Cardiac septum (tissue), 1 donor: ENCODE measurements at regions not wholly inside any gene's neighbourhood (a gene's known extent, or its start where the extent isn't known, plus 50 kb on each side); places are given as distances from the start of the nearest gene placed in this dataset.

Experiments used
- DNase-seq: peaks from one replicate; pipeline ENCODE4 v3.0.0-alpha.2; 2020; ENCODE audit warnings: low spot score
- intact Hi-C: fragments of 100-400 bp; cut with DNase I; formaldehyde crosslinking; loops from one replicate; pipeline ENCODE4 v1.14.0; 2022
- donor health status: DM: no; HTN: no; CAD: no.

- DNase-seq: no peak
- intact Hi-C loops: loop anchor here (10.0 kb wide), 1 partner anchor 1759 kb away; no protein-coding TSS in a partner anchor
These were observed 348.3 kb upstream of the SYT4 start for GRCh38 chr18:43625582-43625981.

GRCh38 chr18:43627848-43628530 is 350.7 kb upstream of the SYT4 start:
- DNase-seq: no peak
- intact Hi-C loops: loop anchor here (10.0 kb wide), 1 partner anchor 1757 kb away; no protein-coding TSS in a partner anchor

- no peak for DNase-seq
- intact Hi-C loops: no loop called here
These were observed 357.7 kb upstream of the SYT4 start for GRCh38 chr18:43634994-43635393.

DNA sequence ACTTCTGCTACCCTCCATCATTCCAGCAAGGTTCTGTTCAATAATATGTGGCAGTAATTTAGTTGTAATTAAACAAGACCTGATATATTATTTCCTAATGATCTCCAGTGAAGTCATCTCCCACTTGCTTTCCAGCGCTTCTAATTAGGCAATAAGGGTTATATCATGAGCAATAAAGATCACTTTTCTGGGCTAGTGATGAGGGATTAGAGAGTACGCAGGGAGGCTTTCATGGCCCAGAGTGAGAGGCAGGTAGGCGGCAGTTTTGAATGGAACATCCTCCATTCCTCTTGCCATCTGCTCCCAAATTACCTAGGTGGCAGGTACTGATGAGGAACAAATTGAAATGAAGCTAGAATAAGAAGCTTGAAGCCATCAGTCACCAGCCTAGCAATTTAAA is 358.1 kb upstream of the SYT4 start:
- intact Hi-C loops: no loop called here

DNA sequence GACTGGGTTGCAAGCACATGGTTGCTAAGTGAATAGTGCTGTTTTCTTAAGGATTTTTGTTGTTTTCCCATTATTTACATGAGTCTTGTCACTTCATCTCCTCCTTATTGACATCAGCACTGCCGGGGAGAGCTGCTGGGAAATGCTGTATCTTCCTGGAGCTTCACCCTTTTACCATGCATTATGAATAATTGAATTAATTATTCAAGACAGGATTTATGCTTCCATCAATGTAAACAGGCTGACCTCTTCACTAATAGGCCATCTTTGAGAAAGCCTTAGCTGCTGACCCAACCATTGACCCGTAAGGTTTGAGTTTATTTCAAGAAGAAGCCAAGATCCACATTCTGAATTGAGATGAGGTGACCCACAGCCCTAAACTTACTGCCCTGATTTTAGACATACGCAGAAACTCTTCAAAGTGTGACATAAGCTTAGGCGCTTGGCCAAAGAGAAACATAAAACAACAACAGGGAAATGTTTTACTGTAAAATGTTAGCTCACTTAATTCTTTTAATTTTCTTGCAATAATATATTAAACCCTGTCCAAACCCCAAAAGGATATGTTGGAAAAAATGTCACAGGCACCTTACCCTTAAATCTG is 365.5 kb upstream of the SYT4 start:
- DNase-seq: no peak
- intact Hi-C loops: no loop called here

More for the DNA sequence above, 358.1 kb upstream of the SYT4 start:
- no peak for DNase-seq

DNA sequence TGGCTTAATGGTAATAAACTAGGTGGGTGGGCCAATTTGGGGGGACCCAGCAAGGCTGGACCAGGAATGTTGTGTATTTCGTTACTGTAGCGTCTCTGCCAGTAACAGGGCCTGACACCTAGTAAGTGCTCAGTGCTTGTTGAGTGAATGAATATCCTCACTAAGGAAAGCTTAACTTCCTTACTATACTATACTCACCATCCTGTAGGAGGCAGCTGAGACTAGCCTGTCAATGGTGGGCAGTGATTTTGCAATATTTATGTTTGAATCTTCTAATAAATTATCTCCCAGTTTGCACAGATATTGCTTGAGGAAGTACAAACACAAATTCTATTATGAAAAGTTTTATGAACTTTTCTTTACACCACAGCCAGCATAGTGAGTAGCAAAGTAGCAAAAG is 370.7 kb upstream of the SYT4 start:
- DNase-seq: no peak
- intact Hi-C loops: no loop called here

DNA sequence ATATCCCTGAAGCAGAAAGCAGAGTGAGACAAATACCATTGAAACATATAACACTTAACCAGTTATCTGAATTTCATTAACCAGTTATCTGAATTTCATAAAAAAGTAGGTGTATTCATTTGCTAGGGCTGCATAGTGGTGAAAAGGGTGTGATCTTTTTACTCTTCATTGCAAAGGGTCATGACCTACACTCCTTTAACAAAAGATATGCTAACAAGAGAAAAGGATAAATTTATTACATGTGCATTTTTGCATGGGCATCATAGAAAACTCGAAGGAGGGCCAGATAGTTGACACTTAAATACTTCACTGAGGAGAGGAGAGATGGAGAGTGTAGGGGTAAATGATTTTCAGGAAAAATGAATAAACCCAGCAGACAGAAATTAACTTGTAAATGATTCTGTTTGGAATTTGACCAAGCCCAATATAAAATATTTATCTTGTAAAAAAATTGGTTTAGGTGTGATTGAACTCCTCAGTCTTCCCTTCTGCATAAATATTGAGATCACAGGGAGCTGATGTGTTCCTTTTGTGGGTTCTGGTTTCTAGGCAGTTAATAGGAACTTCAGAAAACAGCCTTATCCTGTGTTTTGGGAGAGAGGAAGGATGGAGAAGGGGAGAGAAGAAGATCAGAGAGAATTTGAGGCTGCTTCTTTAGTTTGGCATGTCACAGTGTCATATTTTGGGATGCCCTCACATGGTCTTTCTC is 372.5 kb upstream of the SYT4 start:
- intact Hi-C loops: no loop called here

GRCh38 chr18:43650426-43650825 is 373.1 kb upstream of the SYT4 start:
- no peak for DNase-seq
- intact Hi-C loops: no loop called here

More for the DNA sequence above, 372.5 kb upstream of the SYT4 start:
- no peak for DNase-seq

GRCh38 chr18:43651057-43651456 is 373.8 kb upstream of the SYT4 start:
- intact Hi-C loops: no loop called here
- DNase-seq: no peak

- DNase-seq: no peak
- intact Hi-C loops: no loop called here
These were observed 379.3 kb upstream of the SYT4 start for GRCh38 chr18:43656547-43656946.

DNA sequence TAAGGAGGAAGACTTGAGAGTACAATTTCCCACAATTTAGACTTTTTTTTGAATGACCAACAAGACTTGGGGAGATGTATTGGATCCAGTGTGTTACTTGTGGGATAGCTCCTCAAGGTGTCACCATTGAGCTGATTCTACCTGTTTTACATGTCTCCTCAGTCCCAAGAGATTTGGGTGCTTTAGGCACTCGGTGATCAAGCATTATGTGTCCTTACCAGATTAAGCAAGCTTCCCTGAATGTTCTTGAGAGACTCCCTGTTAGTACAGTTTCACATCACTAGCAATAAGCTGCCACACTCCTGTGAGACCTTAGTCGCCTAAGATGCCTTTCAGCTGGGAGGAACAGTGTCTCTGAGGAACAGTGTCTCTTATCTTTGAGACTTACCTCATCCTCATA is 384.3 kb upstream of the SYT4 start:
- no peak for DNase-seq
- intact Hi-C loops: no loop called here

DNA sequence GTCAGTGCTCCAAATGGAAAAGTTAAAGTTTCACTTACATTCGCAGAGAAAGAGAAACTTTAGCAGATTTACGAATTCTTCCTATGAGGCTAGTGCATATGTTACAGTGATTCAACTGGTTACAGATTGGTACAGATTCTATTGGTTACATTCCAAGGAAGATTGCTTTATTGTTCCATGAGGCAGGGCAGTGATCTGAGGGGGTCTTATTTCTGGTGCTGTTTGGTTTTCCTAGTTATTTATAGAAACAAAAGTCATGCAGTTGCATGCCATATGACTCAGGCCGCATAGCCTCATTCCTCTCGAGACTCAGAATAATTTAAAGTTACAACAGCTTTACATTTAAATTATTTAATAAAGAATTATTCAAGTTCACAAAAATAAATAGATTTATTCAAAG is 385.4 kb upstream of the SYT4 start:
- intact Hi-C loops: no loop called here
- no peak for DNase-seq

- no peak for DNase-seq
- intact Hi-C loops: no loop called here
These were observed 385.9 kb upstream of the SYT4 start for GRCh38 chr18:43663159-43663558.

DNA sequence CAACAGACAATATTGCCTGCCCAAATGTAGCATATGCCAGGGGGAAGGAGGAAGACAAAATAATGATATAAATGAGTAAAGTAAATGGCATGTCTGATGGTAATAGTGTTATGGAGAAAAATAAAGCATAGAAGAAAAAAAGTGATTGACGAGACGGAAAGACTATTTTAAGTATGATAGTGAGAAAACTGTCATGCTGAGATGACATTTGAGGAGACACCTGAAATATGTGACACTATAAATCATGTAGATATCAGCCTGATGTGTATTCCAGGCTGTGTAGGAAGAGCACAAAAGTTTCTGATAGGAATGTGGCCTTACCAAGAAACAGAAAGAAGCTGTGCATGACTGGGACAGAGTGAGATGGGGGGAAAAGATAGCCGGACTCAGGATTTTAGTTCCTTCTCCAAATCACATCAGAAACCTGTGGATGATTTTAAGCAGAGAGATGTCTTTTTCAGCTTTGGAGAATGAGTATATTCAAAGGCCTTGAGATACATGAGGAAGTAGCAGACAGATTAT is 387.3 kb upstream of the SYT4 start:
- DNase-seq: no peak
- intact Hi-C loops: no loop called here

DNA sequence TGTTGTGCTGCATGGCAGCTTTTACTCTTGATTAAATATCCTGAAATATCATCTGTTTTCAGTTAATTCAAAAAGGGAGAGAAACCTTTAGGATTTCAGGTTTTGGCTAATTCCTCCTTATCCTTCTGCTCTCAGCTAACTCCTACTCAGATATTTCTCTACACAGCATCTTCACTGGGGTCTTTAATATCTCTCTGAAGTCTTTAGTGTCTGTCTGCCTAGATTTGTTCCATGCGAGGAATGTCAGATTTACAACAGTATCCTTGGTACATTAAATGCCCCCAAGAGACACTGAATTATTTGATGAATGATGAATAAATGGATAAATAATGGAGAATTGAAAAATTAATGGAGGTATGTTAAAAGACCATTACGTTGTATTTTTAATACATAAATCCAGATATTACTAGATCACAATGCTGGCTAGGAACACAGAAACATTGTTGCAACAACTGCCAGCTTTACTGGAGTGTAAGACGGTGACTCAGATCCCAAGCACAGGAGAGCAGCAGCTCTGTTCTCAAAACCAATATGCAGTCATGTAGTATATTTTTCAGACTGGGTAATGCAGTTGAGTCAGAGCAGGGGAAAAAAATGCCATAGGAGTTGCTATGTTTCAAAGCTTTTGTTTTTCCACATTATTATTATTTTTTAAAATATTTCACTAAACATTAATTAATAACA is 388.0 kb upstream of the SYT4 start:
- intact Hi-C loops: no loop called here
- no peak for DNase-seq

DNA sequence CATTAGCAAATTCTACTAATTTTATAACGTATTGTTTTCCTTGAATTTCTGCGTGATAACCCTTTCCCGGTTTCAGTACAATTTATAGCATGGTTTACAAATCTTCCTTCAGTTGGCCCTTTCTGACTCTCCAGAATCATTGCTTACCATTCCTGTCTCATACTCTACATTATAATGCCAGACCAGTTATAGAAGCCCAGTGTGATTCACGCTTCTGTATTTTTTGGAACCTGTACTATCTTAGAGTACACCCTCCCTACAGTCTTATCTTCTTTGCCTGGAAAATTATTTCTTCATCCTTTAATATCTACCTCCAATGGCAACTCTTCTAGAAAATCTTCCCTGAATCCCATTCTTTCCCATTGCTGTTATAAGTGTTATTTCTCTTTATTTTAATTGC is 391.6 kb upstream of the SYT4 start:
- intact Hi-C loops: no loop called here
- DNase-seq: no peak

DNA sequence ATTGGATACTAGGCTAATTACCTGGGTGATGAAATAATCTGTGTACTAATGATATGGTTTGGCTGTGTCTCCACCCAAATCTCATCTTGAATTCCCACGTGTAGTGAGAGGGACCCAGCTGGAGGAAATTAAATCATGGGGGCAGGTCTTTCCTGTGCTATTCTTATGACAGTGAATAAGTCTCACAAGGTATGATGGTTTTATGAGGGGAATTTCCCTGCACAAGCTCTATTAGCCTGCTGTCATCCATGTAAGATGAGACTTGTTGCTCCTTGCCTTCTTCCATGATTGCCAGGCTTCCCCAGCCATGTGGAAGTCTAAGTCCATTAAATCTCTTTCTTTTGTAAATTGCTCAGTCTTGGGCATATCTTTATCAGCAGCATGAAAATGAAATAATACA is 394.1 kb upstream of the SYT4 start:
- DNase-seq: no peak

GRCh38 chr18:43680096-43680495 is 402.8 kb upstream of the SYT4 start:
- DNase-seq: no peak
- intact Hi-C loops: no loop called here

More for the DNA sequence above, 394.1 kb upstream of the SYT4 start:
- intact Hi-C loops: no loop called here

DNA sequence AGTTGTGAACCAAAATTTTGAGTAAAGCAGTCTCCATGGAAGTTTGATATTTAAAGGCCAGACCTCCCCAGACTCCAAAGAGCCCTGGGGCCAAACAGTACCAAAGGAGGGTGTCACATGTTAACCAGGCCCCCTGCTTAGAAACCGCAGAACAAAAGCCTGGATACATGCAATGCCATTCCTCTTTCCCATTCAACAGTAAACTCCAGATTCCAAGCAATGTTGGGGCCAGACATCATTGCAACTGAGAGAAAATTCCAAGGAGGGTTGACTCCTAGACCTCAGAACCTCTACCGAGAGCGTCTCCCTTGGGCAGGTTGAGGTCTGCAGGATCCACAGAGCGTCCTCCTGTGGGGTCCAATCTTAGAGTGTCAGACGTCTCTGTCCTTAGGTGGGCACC is 404.4 kb upstream of the SYT4 start:
- DNase-seq: no peak
- intact Hi-C loops: no loop called here

GRCh38 chr18:43682196-43682595 is 404.9 kb upstream of the SYT4 start:
- intact Hi-C loops: no loop called here
- DNase-seq: no peak
